ENCODE measurements at regions not wholly inside any gene's neighbourhood (a gene's known extent, or its start where the extent isn't known, plus 50 kb on each side); places are given as distances from the start of the nearest gene placed in this dataset.

GRCh38 chr12:73460212-73460611, 1077.4 kb upstream of the ATXN7L3B start:
- Mint-ChIP-seq H3K27ac (ENCODE audit: unreplicated experiment) (no peak overlapping the region), H3K27me3 (ENCODE audit: unreplicated experiment) (no peaks in the 10 kb centered on the region), H3K9me3 (ENCODE audit: unreplicated experiment) (no peaks in the 10 kb centered on the region), H3K4me3 (ENCODE audit: unreplicated experiment) (no peak overlapping the region), H3K4me1 (ENCODE audit: unreplicated experiment) (no peaks in the 10 kb centered on the region), H3K36me3 (ENCODE audit: unreplicated experiment) (no peaks in the 10 kb centered on the region)
- DNase-seq (ENCODE audit: extremely low spot score, unreplicated experiment), result no peak
- TF ChIP-seq CTCF (IDR thresholded peaks at IDR 0.05), result no peak

GRCh38 chr12:73465106-73465505, 1072.5 kb upstream of the ATXN7L3B start:
- Mint-ChIP-seq H3K27ac (ENCODE audit: unreplicated experiment) (no peak overlapping the region), H3K4me3 (ENCODE audit: unreplicated experiment) (no peak overlapping the region), H3K4me1 (ENCODE audit: unreplicated experiment) (no peaks in the 10 kb centered on the region), H3K9me3 (ENCODE audit: unreplicated experiment) (peaks cover 11% of the 10 kb centered on the region), H3K36me3 (ENCODE audit: unreplicated experiment) (no peaks in the 10 kb centered on the region), H3K27me3 (ENCODE audit: unreplicated experiment) (no peaks in the 10 kb centered on the region)
- TF ChIP-seq CTCF (IDR thresholded peaks at IDR 0.05), result no peak
- DNase-seq (ENCODE audit: extremely low spot score, unreplicated experiment), result no peak

GRCh38 chr12:73486256-73486655, 1051.4 kb upstream of the ATXN7L3B start:
- Mint-ChIP-seq H3K27ac (ENCODE audit: unreplicated experiment) (no peak overlapping the region), H3K4me1 (ENCODE audit: unreplicated experiment) (no peaks in the 10 kb centered on the region), H3K9me3 (ENCODE audit: unreplicated experiment) (peaks cover 13% of the 10 kb centered on the region), H3K27me3 (ENCODE audit: unreplicated experiment) (no peaks in the 10 kb centered on the region), H3K36me3 (ENCODE audit: unreplicated experiment) (no peaks in the 10 kb centered on the region), H3K4me3 (ENCODE audit: unreplicated experiment) (no peak overlapping the region)
- TF ChIP-seq CTCF (IDR thresholded peaks at IDR 0.05), result no peak
- DNase-seq (ENCODE audit: extremely low spot score, unreplicated experiment), result no peak

GRCh38 chr12:73506611-73507010, 1031.0 kb upstream of the ATXN7L3B start:
- Mint-ChIP-seq H3K4me3 (ENCODE audit: unreplicated experiment) (no peak overlapping the region), H3K27me3 (ENCODE audit: unreplicated experiment) (no peaks in the 10 kb centered on the region), H3K9me3 (ENCODE audit: unreplicated experiment) (peaks cover 25% of the 10 kb centered on the region), H3K27ac (ENCODE audit: unreplicated experiment) (no peak overlapping the region), H3K4me1 (ENCODE audit: unreplicated experiment) (no peaks in the 10 kb centered on the region), H3K36me3 (ENCODE audit: unreplicated experiment) (no peaks in the 10 kb centered on the region)
- TF ChIP-seq CTCF (IDR thresholded peaks at IDR 0.05), result no peak
- DNase-seq (ENCODE audit: extremely low spot score, unreplicated experiment), result no peak

- no peak for DNase-seq (ENCODE audit: extremely low spot score, unreplicated experiment)
- Mint-ChIP-seq H3K27ac (ENCODE audit: unreplicated experiment) (no peak overlapping the region), H3K36me3 (ENCODE audit: unreplicated experiment) (no peaks in the 10 kb centered on the region), H3K9me3 (ENCODE audit: unreplicated experiment) (peaks cover 9% of the 10 kb centered on the region), H3K27me3 (ENCODE audit: unreplicated experiment) (no peaks in the 10 kb centered on the region), H3K4me1 (ENCODE audit: unreplicated experiment) (no peaks in the 10 kb centered on the region), H3K4me3 (ENCODE audit: unreplicated experiment) (no peak overlapping the region)
- no peak for TF ChIP-seq CTCF (IDR thresholded peaks at IDR 0.05)
Observed at GRCh38 chr12:73514672-73515071, 1023.0 kb upstream of the ATXN7L3B start.
